Activated CD4-positive, CD25-positive, alpha-beta regulatory T cell (primary cell): ENCODE measurements at regions not wholly inside any gene's neighbourhood (a gene's known extent, or its start where the extent isn't known, plus 50 kb on each side); places are given as distances from the start of the nearest gene placed in this dataset.

Experiments
- DNase-seq, 4 experiments: peaks; one replicate each; lab custom pipeline; 2025; lab: John Stamatoyannopoulos, UW

DNA sequence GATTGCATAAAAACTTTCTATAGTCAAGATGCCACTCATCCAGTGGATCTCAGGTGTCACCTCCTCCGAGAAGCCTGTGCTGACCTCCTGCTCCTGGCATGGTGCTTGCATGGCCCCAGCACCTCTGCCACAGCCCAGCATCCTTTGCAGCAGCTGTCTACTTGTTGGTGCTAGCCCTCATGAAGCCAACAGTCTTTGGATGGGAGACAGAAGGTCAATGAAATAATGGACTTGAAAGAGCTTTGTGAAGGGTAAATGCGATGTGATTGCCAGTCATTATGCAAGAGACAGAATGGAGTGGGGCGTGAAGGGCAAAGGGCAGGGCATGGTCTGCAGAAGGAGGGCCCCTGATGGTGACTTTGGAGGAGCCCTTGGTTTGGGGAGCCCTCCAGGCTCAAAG lies 63.0 kb upstream of the CLMN start:
- DNase-seq, result no peak

GRCh38 chr14:95381726-95382125 lies 62.0 kb upstream of the CLMN start:
- no peak for DNase-seq

DNA sequence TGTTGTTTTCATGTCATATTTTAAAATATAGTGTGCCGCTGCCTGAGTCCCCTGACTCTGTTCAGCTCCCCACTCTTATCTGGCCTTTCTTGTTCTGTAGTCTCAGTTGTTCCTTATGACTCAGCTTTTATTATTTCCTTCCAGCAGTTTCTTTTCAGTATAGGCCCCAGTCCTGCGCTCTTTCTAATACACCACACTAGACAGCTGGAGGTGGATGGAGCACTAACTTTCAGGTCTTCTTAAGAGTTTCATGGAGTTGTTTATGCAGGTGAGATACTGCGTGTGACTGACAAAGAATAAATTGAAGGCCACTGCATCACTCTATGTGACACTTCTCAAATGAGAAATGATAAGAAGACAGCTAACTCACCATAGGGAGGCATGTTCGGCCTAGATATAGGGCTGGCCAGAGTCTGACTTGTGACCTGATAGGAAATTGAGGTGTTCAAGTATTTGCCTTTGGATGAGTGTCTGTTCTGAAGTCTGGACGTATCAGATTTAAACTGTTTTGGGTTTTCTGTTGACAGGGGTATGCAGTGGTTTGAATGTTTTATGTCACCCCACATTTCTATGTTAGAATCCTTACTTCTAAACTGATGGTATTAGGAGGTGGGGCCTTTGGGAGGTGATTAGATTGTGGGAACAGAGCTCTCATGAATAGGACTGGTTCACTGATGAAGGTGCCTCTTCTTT lies 60.8 kb upstream of the CLMN start:
- no peak for DNase-seq

- DNase-seq, result no peak
These were observed 59.9 kb upstream of the CLMN start for GRCh38 chr14:95379634-95380033.

- no peak for DNase-seq
These were observed 55.9 kb upstream of the CLMN start for GRCh38 chr14:95375539-95376109.

GRCh38 chr14:95374239-95374997 lies 54.7 kb upstream of the CLMN start:
- no peak for DNase-seq

- DNase-seq, result no peak
These were observed 50.4 kb upstream of the CLMN start for GRCh38 chr14:95370076-95370475.
